HG03025 (cell line): ENCODE measurements at regions not wholly inside any gene's neighbourhood (a gene's known extent, or its start where the extent isn't known, plus 50 kb on each side); places are given as distances from the start of the nearest gene placed in this dataset.

Source experiments
- ATAC-seq: cut with Tn5 transposase; IDR thresholded peaks from one replicate; pipeline ENCODE4 v1.9.1; 2021; ENCODE audit warnings: mild to moderate bottlenecking, moderate library complexity; ENCODE audit not compliant: unreplicated experiment, low FRiP score

GRCh38 chr9:94159069-94159939 is 75.0 kb downstream of the PTPDC1 start:
- ATAC-seq: no peak

DNA sequence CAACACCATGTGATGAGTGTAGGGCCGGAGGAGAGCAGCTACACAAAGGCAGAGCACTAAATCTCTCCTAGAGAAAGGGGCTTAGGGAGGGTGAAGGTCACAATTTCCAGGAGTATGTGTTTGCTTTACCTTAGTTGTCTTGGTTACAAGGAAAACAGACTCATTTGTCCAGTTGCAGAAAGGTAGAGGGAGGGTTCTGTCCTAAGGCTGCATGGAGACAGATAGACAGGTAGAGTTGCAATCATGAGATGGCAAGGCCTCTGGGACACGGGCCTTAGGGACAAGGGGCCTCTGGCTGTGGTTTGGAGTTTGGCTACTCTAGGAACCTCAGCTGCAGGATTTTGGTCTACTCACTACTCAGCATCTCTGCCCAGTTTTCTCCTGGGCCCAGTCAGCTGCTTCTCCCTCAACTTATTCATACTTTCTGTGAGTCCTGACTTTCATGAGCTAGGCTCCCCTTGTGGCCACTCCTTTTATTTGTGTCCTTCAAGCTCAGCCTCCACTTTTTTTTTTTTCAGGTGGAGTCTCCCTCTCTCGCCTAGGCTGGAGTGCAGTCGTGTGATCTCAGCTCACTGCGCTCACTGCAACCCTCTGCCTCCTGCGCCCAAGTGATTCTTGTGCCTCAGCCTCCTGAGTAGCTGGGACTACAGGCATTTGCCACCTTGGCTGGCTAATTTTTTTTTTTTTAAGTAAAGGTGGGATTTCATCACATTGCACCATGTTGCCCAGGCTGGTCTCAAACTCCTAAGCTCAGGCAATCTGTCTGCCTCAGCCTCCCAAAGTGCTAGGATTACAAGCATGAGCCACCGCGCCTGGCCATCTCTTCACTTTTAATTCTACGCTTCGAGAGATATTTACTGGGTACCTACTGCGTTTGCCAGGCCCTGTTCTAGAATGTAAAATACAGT is 76.6 kb downstream of the PTPDC1 start:
- no peak for ATAC-seq

DNA sequence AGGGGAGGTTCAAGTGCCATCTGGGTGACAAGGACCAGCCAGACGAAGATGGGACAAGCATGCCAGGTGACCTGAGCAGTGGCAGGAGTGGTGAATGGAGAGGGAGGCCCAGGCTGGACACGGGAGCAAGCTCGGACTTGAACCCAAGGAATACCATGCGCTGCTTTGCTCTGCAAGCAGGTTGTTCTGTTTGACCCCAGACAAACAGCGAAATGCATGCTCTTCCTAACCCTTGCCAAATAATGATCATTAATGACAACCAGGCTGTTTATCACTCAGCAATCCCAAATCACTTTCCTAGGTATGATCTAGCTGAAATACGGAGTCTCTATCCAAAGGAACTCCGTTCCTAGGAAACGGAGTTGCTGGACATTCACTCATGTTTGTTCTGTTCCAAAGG is 77.4 kb downstream of the PTPDC1 start:
- ATAC-seq: no peak

GRCh38 chr9:94164806-94165549 is 80.7 kb downstream of the PTPDC1 start:
- ATAC-seq: no peak

GRCh38 chr9:94165592-94166235 is 81.5 kb downstream of the PTPDC1 start:
- peak; percentile 88 for ATAC-seq

- peak; percentile 57 for ATAC-seq
Observed at GRCh38 chr9:94166236-94166975, 82.1 kb downstream of the PTPDC1 start.

DNA sequence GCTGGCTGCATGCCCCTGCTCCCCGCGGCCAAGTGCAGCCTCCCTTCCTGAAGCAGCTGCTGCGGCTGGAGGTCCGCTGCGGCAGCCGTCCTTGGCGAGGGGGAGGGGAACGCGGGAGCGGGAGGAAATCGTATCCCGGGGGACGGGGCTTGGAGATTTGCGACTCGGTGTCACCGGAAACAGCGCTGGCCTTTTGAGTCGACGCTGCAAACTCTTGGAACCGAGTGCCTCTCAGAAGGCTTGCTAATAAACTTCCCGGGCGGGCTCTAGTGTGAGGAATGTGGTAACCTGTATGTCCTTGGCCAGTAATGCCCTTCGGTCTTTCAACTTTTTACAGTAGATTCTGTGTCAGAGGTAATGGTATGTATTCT is 82.7 kb downstream of the PTPDC1 start:
- no peak for ATAC-seq

- no peak for ATAC-seq
Observed at GRCh38 chr9:94167376-94167890, 83.2 kb downstream of the PTPDC1 start.

DNA sequence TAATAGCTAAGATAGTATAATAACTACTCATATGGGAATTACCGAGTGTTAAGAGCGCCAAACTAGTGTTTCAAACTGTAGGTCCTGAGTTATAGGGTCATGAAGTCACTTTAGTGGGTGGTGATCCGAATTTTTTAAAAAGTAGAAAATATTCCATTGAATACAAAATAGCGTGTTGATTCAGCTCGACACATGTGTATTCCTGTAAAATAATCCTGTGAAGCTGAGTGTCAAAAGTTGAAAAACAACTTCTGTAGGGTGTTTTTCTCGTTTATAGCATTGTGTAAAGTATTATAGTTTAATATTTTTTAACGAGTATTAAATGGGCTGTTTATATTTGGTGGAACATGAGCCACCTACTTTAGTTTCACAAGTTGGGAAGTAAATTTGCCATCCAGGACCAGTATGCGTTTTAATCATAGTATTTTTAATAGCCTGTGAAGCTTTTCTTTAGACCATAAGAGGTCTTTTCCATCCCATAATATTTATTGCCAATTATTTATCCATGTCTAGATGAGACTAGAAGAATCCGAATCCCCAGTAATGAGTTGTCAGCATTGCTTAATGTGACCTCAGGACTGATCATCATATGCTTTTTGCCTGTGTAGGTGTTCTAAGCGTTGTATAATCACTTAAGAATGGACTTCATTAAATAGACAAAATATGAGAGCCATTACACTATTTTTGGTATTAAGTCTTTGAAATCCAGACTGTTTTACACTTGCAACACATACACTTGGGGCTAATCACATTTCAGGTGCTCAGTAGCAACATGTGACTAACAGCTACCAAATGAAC is 84.1 kb downstream of the PTPDC1 start:
- no peak for ATAC-seq

DNA sequence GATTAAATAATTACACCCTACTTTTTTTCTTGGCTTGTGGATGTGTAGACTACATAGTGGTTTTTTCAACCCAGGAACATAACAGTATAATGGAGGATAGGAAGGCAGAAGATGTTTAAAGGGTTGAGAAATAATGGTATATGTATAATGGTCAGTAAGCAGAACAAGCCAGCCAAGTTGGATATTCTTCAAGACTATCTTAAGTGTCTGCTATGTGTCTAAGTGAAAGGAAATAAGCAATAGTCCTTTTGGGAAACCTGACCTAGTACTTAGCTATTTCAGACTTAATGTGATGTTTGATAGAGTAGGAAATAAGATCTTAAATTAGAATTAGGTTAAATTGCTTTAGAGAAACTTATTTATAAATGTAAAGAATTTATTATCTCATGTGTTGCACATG is 85.7 kb downstream of the PTPDC1 start:
- ATAC-seq: no peak

DNA sequence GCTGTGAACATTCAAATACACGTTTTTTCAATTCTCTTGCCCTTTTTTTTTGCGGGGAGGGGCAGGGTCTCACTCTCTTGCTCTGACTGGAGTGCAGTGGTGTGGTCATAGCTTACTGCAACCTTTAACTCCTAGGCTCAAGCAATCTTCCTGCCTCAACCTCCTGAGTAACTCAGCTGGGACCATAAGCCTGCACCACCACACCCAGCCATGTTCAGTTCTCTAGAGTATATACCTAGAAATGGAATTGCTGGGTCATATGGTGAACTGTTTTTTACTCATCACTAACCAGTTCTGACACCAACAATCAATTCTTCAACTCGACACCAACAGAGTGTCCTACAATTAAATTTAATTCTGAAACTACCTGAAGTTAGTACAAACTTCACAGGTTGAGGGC is 85.5 kb upstream of the ZNF169 start:
- no peak for ATAC-seq

DNA sequence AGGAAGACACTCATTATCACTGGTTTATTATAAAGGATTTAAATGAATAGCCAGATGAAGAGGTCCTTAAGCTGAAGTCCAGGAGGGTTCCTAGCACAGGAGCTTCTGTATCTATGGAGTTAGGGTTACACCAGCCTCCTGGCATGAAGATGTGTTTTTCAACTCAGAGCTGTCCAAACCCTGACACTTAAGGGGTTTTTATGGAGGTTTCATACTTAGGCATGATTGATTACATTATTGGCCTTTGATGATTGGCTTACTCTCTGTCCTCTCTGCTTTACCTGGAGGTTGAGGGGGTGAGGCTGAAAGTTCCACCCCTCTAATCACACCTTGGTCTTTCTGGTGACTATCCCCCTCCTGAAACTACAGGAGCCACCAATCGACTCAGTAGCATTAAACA is 84.9 kb upstream of the ZNF169 start:
- ATAC-seq: no peak

DNA sequence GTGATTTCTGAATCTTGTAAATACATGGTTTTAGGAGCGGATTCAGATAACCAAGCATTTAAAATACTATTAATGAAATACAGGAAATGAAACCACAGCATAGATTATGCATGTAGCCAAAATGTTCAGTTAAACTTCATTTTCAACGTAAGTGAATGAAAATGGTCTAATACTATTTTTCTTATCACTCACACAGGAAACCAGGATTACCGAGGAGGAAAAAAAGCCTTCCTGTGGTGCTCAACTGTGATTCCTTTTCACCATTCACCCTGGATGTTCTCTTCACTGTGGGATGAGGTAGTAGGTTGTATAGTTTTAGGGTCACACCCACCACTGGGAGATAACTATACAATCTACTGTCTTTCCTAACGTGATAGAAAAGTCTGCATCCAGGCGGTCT is 83.4 kb upstream of the ZNF169 start:
- ATAC-seq: no peak

DNA sequence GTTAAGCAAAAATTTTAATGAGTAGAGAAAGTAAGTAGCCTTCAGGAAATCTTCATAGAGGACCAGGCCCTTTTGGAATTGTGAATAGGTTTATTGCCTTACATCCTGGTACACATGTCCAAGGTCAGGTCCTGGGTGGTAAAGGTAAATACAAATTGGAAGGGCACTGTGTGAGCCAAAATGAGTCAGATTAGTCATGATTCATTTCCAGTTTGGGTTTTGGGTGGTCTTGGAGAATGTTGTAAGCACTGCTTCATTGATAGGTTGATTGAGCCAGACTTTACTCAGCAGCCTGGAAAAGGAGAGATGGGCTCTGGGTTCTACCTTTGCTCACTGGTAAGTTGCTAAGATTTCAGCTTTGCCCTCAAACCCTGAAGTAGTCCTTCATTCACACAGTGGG is 82.5 kb upstream of the ZNF169 start:
- ATAC-seq: no peak

- ATAC-seq: peak; percentile 59
Observed at GRCh38 chr9:94178927-94179326, 80.2 kb upstream of the ZNF169 start.

GRCh38 chr9:94181408-94182181 is 77.5 kb upstream of the ZNF169 start:
- no peak for ATAC-seq

- no peak for ATAC-seq
Observed at GRCh38 chr9:94182532-94182931, 76.6 kb upstream of the ZNF169 start.
